Tibial nerve (tissue), 4 donors: ENCODE measurements at regions not wholly inside any gene's neighbourhood (a gene's known extent, or its start where the extent isn't known, plus 50 kb on each side); places are given as distances from the start of the nearest gene placed in this dataset.

Experiments used
- CTCF ChIP-seq, 5 experiments: fragments of 200-600 bp in 3 of 5; fragments of 450-650 bp in 2 of 5; sonication (generic) in 3 of 5; IDR thresholded peaks; one replicate each; pipeline ENCODE4 v1.5.1; 2016 to 2019; ENCODE audit warnings: antibody characterized with exemption in 5 of 5, mild to moderate bottlenecking in 3 of 5, moderate library complexity in 2 of 5
- EP300 ChIP-seq, 2 donors: sonication (generic); formaldehyde crosslinking; IDR thresholded peaks; one replicate each; pipeline ENCODE4 v1.6.1; 2017; ENCODE audit warnings: antibody characterized with exemption in 2 of 2, mild to moderate bottlenecking in 1 of 2
- POLR2A ChIP-seq, 2 donors: fragments of 450-650 bp; IDR thresholded peaks; one replicate each; pipeline ENCODE4 v1.6.1; 2017; ENCODE audit warnings: antibody characterized with exemption in 2 of 2, mild to moderate bottlenecking in 2 of 2, moderate library complexity in 2 of 2

DNA sequence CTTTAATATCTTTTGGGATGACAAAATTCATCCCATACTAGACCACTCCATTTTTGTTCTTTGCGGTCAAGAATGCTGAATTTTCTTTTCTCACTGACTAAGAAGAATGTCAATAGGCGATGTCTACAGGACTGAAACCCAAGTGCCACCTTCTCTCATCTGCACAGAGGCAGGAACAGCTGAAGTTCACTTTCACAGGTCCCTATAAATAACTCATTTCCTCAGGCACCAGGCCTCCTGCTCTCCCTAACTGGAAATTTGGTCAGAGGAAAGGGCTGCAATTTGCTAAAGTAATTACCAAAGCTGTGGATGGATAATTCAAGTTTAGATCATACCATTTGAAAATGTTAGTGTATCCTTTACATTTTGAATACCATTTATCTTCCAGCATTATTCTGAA is 142.9 kb downstream of the DIRAS2 start:
- TF ChIP-seq CTCF (IDR thresholded peaks at IDR 0.05) = no peak
- no peak for TF ChIP-seq POLR2A (IDR thresholded peaks at IDR 0.05)
- no peak for TF ChIP-seq EP300 (IDR thresholded peaks at IDR 0.05)
